ENCODE measurements at regions not wholly inside any gene's neighbourhood (a gene's known extent, or its start where the extent isn't known, plus 50 kb on each side); places are given as distances from the start of the nearest gene placed in this dataset.

GRCh38 chr3:124137216-124137615 is 145.3 kb upstream of the ROPN1 start:
- no peak for DNase-seq (ENCODE audit: extremely low spot score, unreplicated experiment)
- no peak overlapping the region for H3K4me3 Mint-ChIP-seq (ENCODE audit: unreplicated experiment)
- H3K36me3 Mint-ChIP-seq (ENCODE audit: unreplicated experiment) = no peaks in the 10 kb centered on the region
- peaks cover 5% of the 10 kb centered on the region for H3K27me3 Mint-ChIP-seq (ENCODE audit: unreplicated experiment)
- no peaks in the 10 kb centered on the region for H3K9me3 Mint-ChIP-seq (ENCODE audit: unreplicated experiment)
- H3K27ac Mint-ChIP-seq (ENCODE audit: unreplicated experiment) = no peak overlapping the region
- TF ChIP-seq, protein P1, sequence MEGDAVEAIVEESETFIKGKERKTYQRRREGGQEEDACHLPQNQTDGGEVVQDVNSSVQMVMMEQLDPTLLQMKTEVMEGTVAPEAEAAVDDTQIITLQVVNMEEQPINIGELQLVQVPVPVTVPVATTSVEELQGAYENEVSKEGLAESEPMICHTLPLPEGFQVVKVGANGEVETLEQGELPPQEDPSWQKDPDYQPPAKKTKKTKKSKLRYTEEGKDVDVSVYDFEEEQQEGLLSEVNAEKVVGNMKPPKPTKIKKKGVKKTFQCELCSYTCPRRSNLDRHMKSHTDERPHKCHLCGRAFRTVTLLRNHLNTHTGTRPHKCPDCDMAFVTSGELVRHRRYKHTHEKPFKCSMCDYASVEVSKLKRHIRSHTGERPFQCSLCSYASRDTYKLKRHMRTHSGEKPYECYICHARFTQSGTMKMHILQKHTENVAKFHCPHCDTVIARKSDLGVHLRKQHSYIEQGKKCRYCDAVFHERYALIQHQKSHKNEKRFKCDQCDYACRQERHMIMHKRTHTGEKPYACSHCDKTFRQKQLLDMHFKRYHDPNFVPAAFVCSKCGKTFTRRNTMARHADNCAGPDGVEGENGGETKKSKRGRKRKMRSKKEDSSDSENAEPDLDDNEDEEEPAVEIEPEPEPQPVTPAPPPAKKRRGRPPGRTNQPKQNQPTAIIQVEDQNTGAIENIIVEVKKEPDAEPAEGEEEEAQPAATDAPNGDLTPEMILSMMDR (IDR thresholded peaks at IDR 0.05) = no peak
- H3K4me1 Mint-ChIP-seq (ENCODE audit: unreplicated experiment) = no peaks in the 10 kb centered on the region

DNA sequence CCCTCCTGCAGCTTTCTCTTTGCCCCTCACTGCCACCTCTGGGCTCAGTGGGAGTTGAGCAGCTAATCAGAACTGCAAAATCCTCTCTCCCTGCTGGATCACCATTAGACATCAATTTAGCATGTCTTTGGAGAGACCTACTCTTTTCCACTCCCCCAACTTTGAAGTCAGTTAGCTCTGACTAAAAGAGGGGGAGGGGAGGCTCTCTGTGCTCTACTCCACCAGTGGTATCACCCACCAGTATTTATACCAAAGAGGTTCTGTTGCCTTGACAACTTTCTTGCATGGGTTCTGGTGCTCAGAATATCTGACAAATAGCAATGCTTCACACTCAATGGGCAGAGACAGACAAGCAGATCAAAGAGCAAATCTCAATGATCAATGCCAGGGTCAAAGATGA is 146.2 kb upstream of the ROPN1 start:
- no peak for DNase-seq (ENCODE audit: extremely low spot score, unreplicated experiment)
- TF ChIP-seq, protein P1 (IDR thresholded peaks at IDR 0.05) = no peak
- no peaks in the 10 kb centered on the region for H3K36me3 Mint-ChIP-seq (ENCODE audit: unreplicated experiment)
- no peaks in the 10 kb centered on the region for H3K4me1 Mint-ChIP-seq (ENCODE audit: unreplicated experiment)
- H3K27me3 Mint-ChIP-seq (ENCODE audit: unreplicated experiment) = peaks cover 5% of the 10 kb centered on the region
- H3K9me3 Mint-ChIP-seq (ENCODE audit: unreplicated experiment) = no peaks in the 10 kb centered on the region
- H3K27ac Mint-ChIP-seq (ENCODE audit: unreplicated experiment) = no peak overlapping the region
- H3K4me3 Mint-ChIP-seq (ENCODE audit: unreplicated experiment) = no peak overlapping the region

GRCh38 chr3:124140746-124141145 is 148.8 kb upstream of the ROPN1 start:
- TF ChIP-seq, protein P1 (IDR thresholded peaks at IDR 0.05) = no peak
- Mint-ChIP-seq H3K27me3 (ENCODE audit: unreplicated experiment) (peaks cover 5% of the 10 kb centered on the region), H3K4me1 (ENCODE audit: unreplicated experiment) (no peaks in the 10 kb centered on the region), H3K27ac (ENCODE audit: unreplicated experiment) (no peak overlapping the region), H3K36me3 (ENCODE audit: unreplicated experiment) (no peaks in the 10 kb centered on the region), H3K9me3 (ENCODE audit: unreplicated experiment) (no peaks in the 10 kb centered on the region), H3K4me3 (ENCODE audit: unreplicated experiment) (no peak overlapping the region)
- DNase-seq (ENCODE audit: extremely low spot score, unreplicated experiment) = no peak

DNA sequence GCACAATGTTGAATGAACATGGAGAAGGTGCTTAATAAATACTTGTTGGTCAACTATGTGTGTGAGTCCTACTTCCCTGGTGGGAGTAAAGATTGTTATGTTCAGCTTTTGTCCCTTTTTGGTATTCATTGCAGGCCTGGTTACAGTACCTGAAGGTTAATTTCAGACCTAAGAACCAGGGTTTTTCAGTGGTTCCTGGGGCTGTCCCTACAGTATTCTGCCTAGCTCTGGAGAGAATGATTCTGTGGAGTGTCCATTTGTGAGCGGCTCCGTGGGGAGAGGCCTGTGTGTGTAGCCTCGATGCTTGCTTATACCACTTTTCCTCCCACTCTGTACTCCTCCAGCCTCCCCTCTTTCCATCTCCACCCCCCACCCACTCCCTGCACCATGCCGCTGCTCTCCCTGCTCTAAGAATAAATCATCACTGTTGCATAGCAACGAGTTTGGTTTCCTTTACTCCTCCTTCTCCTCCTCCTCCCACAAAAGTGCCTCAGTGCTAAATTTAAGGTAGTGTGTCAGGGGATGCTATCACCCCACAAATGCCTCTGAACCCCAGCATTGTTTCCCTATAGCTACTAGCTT is 150.6 kb upstream of the ROPN1 start:
- Mint-ChIP-seq H3K9me3 (ENCODE audit: unreplicated experiment) (no peaks in the 10 kb centered on the region), H3K4me1 (ENCODE audit: unreplicated experiment) (no peaks in the 10 kb centered on the region), H3K4me3 (ENCODE audit: unreplicated experiment) (no peak overlapping the region), H3K27me3 (ENCODE audit: unreplicated experiment) (peaks cover 5% of the 10 kb centered on the region), H3K27ac (ENCODE audit: unreplicated experiment) (no peak overlapping the region), H3K36me3 (ENCODE audit: unreplicated experiment) (no peaks in the 10 kb centered on the region)
- TF ChIP-seq, protein P1 (IDR thresholded peaks at IDR 0.05) = no peak
- no peak for DNase-seq (ENCODE audit: extremely low spot score, unreplicated experiment)

DNA sequence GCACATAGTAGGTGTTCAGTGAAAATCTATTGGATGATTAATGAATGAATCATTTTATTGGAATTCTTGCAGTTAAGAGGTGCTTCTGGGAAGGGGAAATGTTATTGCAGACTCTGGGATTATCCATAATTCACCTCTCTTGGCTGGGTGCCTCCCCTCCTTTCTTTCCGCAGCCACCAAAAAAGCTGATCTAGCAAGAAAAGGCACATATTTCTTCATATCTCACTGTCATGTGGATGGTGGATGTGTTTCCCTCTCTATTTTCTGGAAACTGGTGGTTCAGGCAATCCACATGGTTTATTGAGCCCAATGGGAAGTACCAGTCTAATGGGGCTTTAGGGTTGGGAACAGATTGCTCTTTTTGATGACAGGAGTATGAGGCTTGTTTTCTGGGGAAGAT is 151.1 kb upstream of the ROPN1 start:
- Mint-ChIP-seq H3K4me3 (ENCODE audit: unreplicated experiment) (no peak overlapping the region), H3K27ac (ENCODE audit: unreplicated experiment) (no peak overlapping the region), H3K27me3 (ENCODE audit: unreplicated experiment) (peaks cover 5% of the 10 kb centered on the region), H3K9me3 (ENCODE audit: unreplicated experiment) (no peaks in the 10 kb centered on the region), H3K4me1 (ENCODE audit: unreplicated experiment) (no peaks in the 10 kb centered on the region), H3K36me3 (ENCODE audit: unreplicated experiment) (no peaks in the 10 kb centered on the region)
- TF ChIP-seq, protein P1 (IDR thresholded peaks at IDR 0.05) = no peak
- DNase-seq (ENCODE audit: extremely low spot score, unreplicated experiment) = no peak

Measured in osteocyte (in vitro differentiated cells).